HG03460 (cell line): ENCODE measurements at regions not wholly inside any gene's neighbourhood (a gene's known extent, or its start where the extent isn't known, plus 50 kb on each side); places are given as distances from the start of the nearest gene placed in this dataset.
"Not testable (repeated sequence)": the region's sequence is repeated elsewhere in the genome, so short reads cannot be mapped to it uniquely, and the experiment has no call there.

Source experiments
- ATAC-seq: cut with Tn5 transposase; IDR thresholded peaks from one replicate; pipeline ENCODE4 v1.9.1; 2021; ENCODE audit not compliant: unreplicated experiment

DNA sequence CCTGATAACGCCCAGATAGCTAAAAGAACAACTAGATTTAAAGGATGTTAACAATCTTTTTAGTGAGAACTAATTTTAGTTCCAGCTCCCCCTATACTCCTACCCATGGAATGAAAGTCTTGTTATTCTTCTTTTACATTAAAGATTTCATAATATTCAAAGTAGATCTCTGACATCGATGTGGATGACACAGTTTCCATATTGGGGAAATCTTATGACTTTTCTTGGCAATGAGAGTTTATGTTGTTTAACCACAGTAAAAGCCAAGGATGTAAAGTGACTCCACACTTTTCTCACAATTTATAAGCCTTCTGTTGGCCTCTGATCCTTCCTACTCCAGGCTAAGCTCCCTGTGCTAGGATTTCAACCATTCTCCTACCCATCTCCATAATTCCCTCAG, 332.6 kb upstream of the KCNMB2 start:
- no peak for ATAC-seq

- no peak for ATAC-seq
Observed at GRCh38 chr3:178205740-178206139, 330.5 kb upstream of the KCNMB2 start.

GRCh38 chr3:178206521-178206920, 329.7 kb upstream of the KCNMB2 start:
- ATAC-seq, result no peak

GRCh38 chr3:178207161-178207560, 329.1 kb upstream of the KCNMB2 start:
- not testable (repeated sequence) for ATAC-seq

- not testable (repeated sequence) for ATAC-seq
Observed at GRCh38 chr3:178207627-178208026, 328.6 kb upstream of the KCNMB2 start.

DNA sequence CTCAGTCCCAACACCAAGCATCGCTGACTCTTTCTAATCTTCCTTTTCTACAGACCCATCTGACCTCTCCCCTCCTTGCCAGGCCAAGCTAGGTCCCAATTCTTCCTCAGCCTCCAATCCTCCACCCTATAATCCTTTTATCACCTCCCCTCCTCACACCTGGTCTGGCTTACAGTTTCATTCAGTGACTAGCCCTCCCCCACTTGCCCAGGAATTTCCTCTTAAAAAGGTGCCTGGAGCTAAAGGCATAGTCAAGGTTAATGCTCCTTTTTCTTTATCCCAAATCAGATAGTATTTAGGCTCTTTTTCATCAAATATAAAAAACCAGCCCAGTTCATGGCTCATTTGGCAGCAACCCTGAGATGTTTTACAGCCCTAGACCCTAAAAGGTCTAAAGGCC, 327.1 kb upstream of the KCNMB2 start:
- not testable (repeated sequence) for ATAC-seq

GRCh38 chr3:178209618-178210017, 326.6 kb upstream of the KCNMB2 start:
- ATAC-seq, result not testable (repeated sequence)

- not testable (repeated sequence) for ATAC-seq
Observed at GRCh38 chr3:178211086-178211485, 325.1 kb upstream of the KCNMB2 start.

DNA sequence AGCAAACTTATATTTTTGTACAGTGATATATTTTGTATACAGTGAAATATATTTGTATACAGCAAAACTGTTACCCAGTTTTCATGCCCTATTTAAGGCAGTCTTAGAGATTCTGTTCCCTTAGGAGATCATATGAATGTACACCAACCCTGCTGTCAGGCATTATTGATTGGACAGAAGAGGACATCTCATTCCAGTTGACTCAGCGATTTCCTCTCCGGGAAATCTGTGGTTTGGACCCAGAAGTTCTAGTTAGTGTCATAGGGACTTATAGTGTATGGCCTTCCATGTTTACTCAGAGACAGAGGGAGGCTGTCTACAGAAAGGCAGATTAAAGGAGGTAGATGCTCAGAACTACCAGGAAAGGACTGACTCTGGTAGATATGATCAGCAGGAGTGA, 318.8 kb upstream of the KCNMB2 start:
- ATAC-seq, result no peak

DNA sequence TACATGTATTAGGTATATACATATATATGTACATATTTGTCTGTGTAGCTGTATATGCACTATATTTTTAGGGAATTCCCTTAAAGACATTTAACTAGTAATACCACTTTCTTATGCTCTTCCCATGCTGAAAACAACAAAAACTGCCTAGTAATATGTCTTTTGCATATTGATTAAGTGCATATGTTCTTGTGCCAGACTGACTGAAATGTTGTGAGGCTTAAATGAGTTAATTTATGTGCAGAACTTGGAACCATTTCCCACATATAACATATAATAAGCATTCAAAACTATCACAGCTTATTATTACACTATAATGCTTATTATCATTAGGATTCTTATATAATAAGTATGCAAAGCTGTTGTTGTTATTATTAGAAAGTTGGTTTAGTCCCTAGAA, 318.0 kb upstream of the KCNMB2 start:
- ATAC-seq, result no peak

DNA sequence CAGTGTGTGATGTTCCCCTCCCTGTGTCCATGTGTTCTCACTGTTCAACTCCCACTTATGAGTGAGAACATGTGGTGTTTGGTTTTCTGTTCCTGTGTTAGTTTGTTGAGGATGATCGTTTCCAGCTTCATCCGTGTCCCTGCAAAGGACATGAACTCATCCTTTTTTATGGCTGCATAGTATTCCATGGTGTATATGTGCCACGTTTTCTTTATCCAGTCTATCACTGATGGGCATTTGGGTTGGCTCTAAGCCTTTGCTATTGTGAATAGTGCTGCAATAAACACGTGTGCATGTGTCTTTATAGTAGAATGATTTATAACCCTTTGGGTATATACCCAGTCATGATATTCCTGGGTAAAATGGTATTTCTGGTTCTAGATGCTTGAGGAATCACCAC, 316.6 kb upstream of the KCNMB2 start:
- ATAC-seq, result not testable (repeated sequence)

- no peak for ATAC-seq
Observed at GRCh38 chr3:178223876-178224275, 312.4 kb upstream of the KCNMB2 start.

DNA sequence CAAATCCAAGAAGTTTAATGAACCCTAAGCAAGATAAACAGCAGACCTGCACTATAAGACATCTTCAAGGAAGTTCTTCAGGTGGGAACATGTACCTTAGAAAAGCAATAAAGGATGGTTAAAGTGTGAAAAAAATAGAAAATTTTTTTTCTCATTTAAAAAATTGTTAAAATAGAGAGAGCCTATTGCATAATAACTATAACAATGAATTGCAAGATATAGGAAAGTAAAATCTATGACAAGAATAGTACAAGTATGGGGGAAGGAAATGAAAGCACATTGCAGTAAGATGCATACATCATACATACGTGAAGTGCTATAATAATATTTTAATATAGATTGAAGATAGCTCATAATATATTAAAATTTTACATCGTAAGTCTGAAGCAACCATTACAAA, 310.1 kb upstream of the KCNMB2 start:
- ATAC-seq, result no peak

DNA sequence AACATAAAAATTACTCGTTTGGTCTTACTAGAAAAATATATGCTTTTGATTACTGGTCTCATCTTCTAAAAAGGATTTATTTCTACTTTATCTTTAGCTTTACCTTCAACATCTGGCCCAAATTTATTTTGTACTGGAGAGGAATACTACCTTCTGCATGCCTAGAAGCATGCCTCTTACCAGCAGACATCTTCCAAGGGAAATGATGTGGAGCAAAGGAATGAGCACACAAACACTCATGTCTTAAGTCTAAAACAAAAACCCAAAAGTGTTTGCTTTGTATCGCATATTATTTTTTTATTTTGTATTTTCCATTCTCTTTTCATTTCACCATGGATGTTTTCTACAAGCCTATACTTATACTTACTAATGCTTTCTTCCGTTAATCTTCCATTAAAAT, 304.6 kb upstream of the KCNMB2 start:
- ATAC-seq, result no peak

DNA sequence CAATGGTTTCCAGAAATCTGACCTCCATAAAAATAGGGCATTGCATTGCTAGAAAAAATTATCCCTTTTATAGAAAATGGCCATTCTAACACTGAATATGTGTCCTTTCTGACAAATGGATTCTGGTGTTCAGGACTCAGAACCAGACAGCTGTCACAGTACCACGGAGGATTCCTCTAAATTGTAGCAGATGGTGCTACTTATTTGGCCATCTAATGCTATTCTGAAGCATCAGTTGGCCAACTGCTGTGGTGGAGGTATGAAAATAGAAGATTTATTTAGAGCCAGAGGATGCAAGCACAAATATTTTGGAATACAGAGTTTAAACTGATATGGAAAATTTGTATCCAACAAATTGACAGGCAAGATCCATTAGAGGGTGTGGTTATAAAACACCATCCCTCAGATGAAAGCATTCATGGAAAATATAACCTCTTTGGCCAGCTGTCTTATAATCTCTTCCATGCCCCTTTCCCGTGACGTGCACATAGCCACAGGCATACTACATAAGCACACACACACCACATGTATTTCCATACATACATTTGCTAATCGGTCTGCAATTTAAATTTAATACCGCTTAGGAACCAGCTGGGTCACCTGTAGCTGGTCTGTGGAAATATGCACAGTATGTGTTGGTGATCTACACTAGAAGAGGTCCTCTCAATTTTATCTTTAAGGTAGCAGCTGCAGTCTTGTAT, 302.7 kb upstream of the KCNMB2 start:
- no peak for ATAC-seq

GRCh38 chr3:178236555-178237277, 299.5 kb upstream of the KCNMB2 start:
- ATAC-seq, result no peak

- ATAC-seq, result no peak
Observed at GRCh38 chr3:178238179-178238578, 298.1 kb upstream of the KCNMB2 start.

- ATAC-seq, result no peak
Observed at GRCh38 chr3:178244733-178245709, 291.2 kb upstream of the KCNMB2 start.

GRCh38 chr3:178246004-178246403, 290.2 kb upstream of the KCNMB2 start:
- no peak for ATAC-seq

GRCh38 chr3:178255315-178255714, 280.9 kb upstream of the KCNMB2 start:
- ATAC-seq, result no peak

DNA sequence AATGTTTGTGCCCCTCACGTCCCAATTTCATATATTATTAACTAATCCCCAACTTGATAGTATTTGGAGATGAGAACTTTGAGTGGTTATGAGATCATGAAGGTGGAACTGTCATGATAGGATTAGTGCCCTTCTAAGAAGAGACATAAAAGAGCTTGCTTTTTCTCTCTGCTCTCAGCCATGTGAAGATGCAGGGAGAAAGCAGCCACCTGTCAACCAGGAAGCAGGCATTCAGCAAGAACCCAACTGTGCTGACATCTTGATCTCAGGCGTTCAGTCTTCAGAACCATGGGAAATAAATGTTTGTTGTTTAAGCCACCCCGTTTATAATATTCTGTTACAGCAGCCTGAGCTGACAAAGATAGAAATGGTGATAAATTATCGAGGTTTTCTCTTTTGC, 278.7 kb upstream of the KCNMB2 start:
- no peak for ATAC-seq
